ENCODE measurements at regions not wholly inside any gene's neighbourhood (a gene's known extent, or its start where the extent isn't known, plus 50 kb on each side); places are given as distances from the start of the nearest gene placed in this dataset.
"Not testable (repeated sequence)": the region's sequence is repeated elsewhere in the genome, so short reads cannot be mapped to it uniquely, and the experiment has no call there.

DNA sequence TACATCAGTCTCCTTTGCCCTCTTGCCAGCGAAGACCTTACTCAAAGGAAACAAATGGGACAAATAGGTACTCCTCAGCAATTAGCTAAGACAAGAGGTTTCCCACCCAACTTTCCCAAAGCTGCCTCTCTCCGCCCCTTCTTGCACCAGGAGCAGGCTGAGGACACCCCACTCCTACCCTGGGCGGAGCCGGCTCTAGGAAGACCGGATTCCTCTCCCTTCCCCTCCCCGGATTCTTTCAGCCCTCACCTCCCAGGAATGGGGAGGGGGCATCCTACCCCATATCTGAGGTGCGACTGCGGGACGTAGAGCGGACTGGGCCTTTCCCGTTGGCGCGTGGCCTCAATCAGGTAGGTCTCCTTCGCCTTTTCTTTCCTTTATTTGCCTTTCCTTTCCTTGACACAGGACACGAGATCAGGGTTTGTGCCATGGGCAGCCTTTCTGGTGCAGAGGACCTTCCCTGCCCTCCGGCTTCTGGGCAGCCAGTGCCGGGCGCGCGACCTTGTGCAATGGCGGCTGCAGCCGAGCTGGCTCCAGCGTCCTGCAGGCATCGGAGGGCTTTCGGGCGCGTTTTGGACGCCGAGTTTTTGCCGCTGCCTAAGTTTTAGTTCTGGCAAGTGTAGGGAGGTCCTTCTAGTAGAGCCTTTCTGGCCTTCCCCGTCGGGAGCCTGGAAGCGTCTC lies 279.9 kb downstream of the PLS3 start:
- not testable (repeated sequence) for DNase-seq (ENCODE audit: low spot score)

DNA sequence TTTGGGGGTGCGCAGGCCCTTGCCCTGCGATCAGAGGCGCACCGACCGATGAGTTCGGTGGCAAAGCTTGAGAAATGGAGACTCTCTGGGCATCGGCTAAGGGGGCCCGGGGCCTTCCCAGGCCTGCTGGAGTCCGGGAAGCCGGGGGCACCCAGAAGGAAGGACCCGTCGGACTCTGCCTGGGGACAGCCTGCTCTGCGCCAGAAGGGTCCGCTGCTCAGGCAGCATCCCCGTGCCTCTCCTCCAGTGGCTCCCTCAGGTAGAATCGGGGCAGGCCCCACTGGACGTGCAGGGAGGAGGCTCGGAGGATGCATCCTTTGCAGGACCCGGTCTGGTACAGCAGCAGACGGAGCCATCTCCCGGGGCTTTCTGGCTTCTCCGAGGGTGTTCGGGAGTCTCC lies 290.0 kb downstream of the PLS3 start:
- not testable (repeated sequence) for DNase-seq (ENCODE audit: low spot score)

DNA sequence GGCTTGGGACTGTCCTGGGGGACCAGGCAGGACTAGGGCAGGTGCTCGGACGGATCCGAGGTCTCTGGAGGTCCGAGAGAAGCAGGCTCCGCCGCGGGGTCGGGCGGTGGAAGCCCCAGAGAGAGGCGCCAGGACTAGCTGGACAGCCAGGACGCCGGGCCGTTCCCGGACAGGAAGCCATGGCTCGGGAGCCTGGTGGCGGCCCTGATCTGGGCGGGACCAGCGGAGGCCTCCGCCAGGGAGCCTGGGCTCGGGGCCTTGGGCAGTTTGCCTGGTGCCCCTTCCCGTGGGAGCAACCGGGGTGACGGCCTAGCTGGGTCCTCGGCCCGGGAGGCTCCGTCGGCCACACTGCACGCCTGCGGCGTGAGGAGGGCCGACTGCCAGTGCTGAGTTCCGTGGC lies 292.3 kb downstream of the PLS3 start:
- not testable (repeated sequence) for DNase-seq (ENCODE audit: low spot score)

DNA sequence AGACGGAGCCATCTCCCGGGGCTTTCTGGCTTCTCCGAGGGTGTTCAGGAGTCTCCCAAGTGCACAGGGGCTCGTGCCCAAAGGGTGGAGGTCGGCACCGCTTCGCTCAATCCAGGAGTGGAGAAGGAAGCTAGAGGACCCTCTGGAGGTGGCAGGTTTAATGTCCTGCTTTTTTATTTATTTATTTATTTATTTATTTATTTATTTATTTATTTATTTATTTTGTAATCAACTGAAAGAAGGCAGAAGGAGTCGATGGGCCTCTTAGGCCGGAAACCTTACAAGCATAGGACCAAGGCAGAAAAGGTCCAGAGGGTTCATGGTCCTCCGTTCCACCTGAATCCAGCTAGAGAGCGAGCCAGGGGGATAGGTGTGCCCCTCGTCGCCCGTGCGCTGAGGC lies 289.4 kb upstream of the AGTR2 start:
- not testable (repeated sequence) for DNase-seq (ENCODE audit: low spot score)

DNA sequence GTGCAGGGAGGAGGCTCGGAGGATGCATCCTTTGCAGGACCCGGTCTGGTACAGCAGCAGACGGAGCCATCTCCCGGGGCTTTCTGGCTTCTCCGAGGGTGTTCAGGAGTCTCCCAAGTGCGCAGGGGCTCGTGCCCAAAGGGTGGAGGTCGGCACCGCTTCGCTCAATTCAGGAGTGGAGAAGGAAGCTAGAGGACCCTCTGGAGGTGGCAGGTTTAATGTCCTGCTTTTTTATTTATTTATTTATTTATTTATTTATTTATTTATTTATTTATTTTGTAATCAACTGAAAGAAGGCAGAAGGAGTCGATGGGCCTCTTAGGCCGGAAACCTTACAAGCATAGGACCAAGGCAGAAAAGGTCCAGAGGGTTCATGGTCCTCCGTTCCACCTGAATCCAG lies 286.4 kb upstream of the AGTR2 start:
- not testable (repeated sequence) for DNase-seq (ENCODE audit: low spot score)

DNA sequence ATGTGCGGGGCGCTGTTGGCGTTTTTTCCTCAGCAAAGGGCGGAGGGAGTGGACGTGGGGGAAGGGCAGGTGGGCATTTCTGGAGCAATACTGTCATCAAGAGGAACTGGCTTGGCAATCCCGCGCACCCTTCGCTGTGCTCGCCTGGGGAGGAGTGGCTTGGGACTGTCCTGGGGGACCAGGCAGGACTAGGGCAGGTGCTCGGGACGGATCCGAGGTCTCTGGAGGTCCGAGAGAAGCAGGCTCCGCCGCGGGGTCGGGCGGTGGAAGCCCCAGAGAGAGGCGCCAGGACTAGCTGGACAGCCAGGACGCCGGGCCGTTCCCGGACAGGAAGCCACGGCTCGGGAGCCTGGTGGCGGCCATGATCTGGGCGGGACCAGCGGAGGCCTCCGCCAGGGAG lies 282.5 kb upstream of the AGTR2 start:
- not testable (repeated sequence) for DNase-seq (ENCODE audit: low spot score)

DNA sequence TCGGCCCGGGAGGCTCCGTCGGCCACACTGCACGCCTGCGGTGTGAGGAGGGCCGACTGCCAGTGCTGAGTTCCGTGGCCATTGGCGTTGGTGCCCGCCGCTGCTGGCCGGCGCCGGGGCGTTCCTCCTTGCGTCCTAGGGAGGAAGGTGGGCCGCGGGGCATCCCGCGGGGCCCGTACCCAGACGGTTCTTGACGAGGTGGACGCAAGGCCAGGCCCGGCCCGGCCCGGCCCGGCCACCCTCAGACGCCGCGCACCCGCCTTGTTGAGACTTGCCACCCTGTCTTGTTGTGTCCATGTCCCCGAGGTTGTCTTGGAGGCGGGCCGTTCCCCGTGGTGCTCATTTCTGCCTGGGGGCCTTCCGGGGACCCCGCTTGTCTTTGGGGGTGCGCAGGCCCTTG lies 282.0 kb upstream of the AGTR2 start:
- not testable (repeated sequence) for DNase-seq (ENCODE audit: low spot score)

DNA sequence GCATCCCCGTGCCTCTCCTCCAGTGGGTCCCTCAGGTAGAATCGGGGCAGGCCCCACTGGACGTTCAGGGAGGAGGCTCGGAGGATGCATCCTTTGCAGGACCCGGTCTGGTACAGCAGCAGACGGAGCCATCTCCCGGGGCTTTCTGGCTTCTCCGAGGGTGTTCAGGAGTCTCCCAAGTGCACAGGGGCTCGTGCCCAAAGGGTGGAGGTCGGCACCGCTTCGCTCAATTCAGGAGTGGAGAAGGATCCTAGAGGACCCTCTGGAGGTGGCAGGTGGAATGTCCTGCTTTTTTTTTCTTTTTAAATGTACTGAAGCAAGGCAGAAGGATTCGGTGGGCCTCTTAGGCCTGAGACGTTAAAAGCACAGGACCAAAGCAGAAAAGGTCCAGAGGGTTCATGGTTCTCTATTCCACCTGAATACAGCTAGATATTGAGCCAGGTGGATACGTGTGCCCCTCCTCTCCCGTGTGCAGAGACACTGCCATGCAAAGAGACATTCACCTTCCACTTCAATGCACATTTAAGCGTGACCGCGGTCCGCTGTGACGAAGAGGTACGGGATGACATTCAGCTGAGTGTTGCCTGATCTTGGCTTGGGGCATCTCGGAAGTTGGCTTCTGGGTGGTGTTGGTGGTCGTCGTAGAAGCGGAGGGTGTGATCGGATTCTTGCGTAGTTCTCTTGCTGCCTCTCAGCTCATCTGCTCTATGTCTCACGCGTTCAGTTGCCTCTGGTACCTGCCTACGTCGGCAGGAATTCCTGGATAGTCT lies 281.2 kb upstream of the AGTR2 start:
- DNase-seq (ENCODE audit: low spot score), result no peak

DNA sequence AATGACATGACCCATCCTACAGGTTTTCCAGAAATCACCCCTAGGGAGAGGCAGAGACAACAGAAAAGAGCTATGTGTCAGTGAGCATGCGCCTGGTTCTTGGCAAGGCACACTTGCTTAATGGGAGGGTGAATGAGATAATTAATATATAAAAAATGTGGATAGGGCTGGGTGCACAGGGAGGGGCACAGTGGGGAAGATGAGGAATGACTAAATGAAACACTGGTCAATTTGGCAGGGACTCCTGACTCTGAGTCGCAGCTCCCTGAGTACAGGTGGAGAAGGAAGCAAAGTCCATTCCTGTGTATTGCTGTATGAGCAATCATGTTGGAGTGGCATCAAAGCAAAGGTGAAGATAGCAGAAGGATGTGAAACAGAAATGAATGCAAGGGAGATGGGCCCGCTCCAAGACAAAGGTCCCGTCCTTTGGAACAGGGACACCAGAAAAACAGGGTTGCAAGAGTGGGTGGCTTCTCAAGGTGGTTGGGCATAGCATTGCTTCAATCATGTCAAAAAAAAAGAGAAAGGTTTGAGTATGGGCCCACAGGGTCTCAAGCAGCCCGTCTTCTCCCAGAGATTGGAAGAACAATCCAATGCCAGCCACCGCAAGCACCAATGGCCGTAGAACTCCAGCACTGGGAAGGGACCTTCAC lies 278.4 kb upstream of the AGTR2 start:
- peak; percentile 15 for DNase-seq (ENCODE audit: low spot score)

DNA sequence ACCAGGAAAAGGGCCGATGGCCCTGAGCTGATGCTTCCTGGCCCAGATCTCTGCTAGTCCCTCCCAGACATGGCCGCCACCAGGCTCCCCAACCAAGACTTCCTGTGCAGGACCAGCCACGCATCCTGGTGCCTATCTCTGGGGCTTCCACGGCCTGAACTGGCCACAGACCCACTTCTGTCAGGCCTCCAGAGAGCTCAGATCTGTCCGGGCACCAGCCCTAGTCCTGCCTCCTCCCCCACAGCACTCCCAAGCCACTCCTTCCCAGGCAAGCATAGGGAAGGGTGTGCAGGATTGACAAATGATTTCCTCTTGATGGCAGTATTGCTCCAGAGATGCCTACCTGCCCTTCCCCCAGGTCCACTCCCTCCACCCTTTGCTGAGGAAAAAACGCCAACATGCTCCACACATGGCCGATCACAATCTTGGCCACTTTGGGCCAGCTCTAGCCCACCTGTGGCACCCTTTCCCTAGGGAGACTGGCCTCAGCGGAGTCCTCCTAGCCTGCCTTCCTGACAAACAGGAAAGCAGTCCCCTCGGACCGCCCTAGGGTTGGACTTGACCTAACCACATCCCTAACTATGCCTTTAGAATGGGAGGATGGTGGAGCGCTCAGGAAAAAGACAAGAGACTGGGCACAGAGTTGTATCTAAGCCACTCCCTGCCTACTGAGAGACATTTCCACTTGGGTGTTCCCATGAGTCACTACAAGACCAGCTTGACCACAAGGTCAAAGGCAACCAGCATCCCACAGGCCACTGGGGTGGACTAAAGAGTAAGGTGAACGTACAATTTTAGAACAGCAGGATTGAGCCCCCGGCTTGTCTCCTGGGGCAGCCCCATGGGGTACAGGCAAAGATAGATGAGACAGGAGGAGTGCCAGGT lies 277.5 kb upstream of the AGTR2 start:
- peak; percentile 59 for DNase-seq (ENCODE audit: low spot score)

DNA sequence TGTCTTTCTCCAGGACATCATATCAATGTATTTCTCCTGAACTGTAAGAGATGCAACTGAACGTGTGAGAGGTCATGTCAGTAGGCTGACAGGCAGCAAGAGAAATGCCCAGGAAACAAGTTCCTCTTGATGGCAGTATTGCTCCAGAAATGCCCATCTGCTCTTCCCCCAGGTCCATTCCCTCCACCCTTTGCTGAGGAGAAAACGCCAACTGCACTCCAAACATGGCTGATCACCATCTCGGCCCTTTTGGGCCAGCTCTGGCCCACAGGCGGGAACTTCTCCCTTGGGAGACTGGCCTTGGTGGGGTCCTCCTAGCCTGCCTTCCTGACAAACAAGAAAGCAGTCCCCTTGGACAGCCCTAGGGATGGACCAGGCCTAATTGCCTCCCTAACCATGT lies 276.5 kb upstream of the AGTR2 start:
- DNase-seq (ENCODE audit: low spot score), result peak; percentile 48

DNA sequence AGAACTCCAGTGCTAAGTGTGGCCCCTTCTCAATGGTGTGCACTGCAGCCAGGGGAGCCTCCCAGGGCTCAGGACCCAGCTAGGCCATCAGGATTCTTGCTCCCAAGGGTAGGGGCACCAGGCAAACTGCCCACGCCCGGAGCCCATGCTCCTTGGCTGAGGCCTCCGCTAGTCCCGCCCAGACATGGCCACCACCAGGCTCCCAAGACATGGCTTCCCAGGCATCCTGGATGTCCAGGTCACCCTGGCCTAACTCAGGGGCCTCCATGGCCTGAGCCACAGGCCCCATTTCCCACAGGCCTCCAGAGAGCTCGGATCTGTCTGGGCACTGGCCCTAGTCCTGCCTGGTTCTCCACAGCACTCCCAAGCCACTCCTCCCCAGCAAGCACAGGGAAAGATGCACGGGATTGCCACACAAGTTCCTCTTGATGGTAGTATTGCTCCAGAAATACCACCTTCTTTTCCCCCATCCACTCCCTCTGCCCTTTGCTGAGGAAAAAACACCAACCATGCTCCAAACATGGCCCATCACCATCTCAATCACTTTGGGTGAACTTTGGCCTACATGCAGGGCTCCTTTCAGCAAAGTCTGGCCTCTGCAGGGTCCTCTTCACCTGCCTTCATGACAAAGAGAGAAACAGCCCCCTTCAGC lies 274.7 kb upstream of the AGTR2 start:
- DNase-seq (ENCODE audit: low spot score), result no peak

DNA sequence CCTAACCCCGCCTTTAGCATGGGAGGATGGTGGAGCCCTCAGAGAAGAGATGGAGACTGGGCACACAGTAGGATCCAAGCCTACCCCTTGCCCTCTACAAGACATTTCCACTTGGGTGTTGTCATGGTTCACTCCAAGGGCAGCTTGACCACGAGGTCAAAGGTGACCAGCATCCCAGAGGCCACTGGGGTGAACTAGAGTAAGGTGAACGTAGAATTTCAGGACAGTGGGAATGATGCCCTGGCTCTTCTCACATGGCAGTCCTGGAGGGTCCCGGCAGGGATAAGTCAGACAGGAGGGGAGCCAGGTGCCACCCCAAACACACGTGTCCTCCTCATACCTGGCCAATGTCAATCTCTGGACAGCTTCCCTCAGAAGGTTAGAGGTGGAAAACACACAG lies 274.2 kb upstream of the AGTR2 start:
- no peak for DNase-seq (ENCODE audit: low spot score)

DNA sequence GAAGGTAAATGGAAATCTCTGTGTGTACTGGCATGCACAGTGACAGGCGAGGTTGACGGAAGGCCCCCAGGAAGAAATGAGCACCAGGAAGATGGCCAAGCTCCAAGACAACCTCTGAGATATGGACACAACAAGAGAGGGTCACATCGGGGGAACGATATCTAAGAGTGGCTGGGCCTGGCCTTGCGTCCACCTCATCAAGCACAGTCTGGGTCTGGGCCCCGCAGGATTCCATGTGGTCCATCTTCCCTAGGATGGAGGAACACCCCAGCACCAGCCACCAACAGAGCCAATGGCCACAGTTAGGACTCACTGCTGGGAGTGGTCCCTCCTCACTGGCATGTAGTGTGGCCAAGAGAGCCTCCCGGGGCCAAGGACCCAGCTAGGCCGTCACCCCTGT lies 272.6 kb upstream of the AGTR2 start:
- DNase-seq (ENCODE audit: low spot score), result no peak

DNA sequence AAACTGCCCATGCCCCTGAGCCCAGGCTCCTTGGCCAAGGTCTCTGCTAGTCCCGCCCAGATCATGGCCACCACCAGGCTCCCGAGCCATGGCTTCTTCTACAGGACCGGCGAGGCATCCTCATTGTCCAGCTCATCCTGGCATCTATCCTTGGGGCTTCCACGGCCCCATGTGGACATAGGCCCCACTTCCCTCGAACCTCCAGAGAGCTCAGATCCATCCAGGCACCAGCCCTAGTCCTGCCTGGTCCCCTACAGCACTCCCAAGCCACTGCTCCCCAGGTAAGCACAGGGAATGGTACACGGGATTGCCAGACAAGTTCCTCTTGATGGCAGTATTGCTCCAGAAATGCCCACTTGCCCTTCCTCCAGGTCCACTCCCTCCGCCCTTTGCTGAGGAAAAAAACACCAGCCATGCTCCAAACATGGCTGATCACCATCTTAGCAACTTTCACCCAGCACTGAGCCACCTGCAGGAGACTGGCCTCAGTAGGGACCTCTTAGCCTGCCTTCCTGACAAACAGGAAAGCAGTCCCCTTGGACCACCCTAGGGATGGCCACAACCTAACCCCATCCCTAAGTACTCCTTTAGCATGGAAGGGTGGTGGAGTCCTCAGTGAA lies 272.1 kb upstream of the AGTR2 start:
- no peak for DNase-seq (ENCODE audit: low spot score)

DNA sequence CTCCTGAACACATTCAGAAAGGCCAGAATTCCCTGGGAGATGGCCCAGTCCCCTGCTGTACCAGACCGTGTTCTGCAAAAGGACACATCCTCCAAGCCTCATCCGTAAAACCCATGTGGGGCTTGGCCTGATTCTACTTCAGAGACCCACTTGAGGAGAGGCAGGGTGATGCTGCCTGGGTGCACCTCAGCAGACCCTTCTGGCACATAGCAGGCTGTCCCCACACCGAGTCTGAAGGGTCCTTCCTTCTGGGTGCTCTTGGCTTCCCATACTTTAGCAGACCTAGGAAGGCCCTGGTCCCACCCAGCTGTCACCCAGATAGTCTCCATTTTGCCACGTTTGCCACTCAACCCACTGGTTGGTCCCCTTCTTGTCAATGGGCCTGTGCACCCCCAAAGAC lies 270.1 kb upstream of the AGTR2 start:
- DNase-seq (ENCODE audit: low spot score), result no peak

DNA sequence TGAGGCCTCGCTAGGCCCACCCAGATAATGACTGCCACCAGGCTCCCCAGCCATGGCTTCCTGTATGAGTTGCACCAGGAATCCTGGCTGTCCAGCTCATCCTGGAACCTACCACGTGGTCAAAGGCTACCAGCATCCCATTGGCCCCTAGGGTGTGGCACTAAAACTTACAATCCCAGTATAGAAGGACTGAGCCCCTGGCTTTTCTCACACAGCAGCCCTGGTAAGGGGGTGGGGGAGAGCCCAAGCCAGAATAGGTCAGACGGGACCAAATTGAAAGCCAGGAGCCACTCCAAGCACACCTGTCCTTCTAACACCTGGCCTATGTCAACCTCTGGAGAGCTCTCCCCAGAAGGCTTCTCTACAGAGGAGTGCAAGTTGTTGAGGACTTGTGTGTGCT lies 269.3 kb upstream of the AGTR2 start:
- DNase-seq (ENCODE audit: low spot score), result no peak

DNA sequence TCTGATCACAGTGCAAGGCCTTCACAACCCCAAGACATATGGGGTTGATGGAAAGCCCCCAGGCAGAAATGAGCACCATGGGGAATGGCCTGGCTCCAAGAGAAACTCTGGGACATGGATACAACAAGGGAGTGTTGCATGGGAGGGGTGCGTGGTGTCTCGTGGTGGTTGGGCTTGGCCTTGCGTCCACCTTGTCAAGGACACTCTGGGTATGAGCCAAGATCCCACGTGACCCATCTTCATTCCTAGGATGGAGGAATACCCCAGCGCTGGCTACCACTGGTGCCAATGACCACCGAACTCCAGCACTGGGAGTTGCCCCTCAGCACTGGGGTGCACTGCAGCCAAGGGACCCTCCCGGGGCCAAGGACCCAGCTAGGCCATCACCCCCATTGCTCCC lies 267.5 kb upstream of the AGTR2 start:
- no peak for DNase-seq (ENCODE audit: low spot score)

DNA sequence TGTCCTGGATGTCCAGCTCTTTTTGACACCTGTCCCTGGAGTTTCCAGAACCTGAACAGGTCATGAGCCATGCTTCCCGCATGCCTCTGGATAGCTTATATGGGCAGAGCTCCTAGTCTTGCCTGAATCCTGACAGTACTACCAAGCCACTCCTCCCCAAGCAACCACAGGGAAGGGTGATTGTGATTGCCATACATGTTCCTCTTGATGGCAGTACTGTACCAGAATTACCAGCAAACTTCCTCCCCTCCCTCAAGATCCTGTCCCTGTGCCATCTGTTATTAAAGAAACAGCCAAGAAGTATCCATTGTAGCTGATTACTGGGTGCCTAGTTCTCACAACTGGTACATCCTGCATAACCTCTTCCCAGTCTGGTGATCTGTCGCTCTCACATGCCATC lies 264.3 kb upstream of the AGTR2 start:
- DNase-seq (ENCODE audit: low spot score), result no peak

DNA sequence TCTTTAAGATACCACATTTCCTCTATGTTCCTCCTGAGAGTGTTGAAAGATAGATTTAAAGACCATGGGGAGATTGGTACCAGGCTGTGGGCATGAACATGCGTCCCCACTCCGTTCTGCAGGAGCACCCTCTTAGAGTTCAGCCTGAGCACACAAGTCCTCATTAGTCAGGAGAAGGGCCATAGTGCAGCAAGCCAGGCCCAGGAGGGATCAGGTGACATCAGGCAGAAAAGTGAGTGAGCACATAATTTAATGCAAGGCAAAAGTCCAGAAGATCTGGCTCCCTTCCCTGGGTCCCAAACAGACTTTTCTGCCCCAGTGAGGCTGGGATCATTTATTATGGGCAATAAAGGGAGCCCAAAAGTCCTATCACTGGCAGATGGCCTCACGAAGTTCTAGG lies 263.7 kb upstream of the AGTR2 start:
- no peak for DNase-seq (ENCODE audit: low spot score)

DNA sequence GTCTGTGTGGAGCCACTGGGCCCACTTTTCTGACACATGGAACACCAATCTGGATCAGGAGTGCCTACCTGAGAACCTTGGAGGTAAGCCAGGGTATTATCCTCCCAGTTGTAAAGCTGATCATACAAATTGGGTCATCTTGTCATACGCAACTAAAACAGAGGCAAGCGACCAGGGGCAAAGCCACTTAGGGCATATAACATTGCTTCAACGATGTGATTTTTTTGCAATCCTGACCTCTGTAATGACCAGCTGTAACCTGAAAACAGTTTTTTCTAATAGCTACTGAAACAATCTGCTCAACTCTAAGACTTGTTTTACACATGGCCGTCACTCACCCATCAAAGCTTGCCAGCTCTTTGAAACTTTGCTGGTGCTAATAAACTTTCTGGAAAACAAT lies 261.5 kb upstream of the AGTR2 start:
- no peak for DNase-seq (ENCODE audit: low spot score)

Measured in AG08396 (cell line).